GM11168 (cell line): ENCODE measurements at regions not wholly inside any gene's neighbourhood (a gene's known extent, or its start where the extent isn't known, plus 50 kb on each side); places are given as distances from the start of the nearest gene placed in this dataset.

Experiments
- in situ Hi-C: fragments of 300-500 bp; cut with MboI; formaldehyde crosslinking; loops from one replicate; pipeline ENCODE4 v1.12.0; 2022; ENCODE audit warnings: low sequenced_read_pairs; ENCODE audit not compliant: unreplicated experiment

DNA sequence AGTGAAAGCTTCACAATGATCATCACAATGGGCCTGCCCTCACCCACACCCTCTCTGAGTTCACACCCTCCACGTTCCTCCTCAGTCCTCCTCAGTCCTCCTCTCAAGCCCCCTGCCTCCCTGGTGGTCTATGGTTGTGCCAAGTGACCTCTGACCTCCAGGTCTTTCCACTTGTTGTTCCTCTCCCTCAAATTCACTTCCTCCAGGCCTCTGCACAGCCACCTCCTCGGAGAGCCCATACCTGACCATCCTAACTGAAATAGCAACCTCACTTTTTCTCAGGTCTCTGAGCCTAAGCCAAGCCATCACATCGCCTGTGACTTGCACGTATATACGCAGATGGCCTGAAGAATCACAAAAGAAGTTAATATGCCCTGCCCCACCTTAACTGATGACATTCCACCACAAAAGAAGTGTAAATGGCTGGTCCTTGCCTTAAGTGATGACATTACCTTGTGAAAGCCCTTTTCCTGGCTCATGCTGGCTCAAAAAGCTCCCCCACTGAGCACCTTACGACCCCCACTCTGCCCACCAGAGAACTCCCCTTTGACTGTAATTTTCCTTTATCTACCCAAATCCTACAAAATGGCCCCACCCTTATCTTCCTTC lies 293.4 kb upstream of the TENM3 start:
- in situ Hi-C loops = no loop called here

DNA sequence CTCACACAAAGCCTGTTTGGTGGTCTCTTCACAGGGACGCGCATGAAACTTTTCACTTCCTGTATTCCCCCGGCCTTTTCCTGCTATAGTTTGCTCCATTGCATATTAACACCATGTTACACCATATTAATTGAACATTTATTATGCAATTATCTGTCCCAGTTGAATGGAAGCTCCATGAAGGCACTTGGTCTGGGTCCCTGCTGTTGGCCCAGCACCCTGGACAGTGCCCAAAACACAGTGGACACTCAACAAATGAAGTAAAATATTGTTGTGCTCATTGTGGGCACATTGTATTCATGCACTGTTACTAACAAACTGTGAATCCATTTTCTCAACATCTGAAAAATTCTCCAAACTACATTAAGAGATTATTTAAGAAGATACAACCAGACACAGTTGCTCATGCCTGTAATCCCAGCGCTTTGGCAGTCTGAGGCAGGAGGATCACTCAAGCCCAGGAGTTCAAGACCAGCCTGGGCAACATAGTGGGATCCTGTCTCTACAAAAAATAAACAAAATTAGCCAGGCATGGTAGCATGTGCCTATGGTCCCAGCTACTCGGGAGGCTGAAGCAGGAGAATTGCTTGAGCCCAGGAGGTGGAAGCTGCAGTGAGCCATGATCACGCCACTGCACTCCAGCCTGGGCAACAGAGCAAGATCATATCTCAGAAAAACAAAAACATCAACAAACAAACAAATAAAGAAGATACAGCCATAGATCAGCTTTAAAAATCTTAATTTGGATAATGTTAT lies 292.7 kb upstream of the TENM3 start:
- in situ Hi-C loops = no loop called here

DNA sequence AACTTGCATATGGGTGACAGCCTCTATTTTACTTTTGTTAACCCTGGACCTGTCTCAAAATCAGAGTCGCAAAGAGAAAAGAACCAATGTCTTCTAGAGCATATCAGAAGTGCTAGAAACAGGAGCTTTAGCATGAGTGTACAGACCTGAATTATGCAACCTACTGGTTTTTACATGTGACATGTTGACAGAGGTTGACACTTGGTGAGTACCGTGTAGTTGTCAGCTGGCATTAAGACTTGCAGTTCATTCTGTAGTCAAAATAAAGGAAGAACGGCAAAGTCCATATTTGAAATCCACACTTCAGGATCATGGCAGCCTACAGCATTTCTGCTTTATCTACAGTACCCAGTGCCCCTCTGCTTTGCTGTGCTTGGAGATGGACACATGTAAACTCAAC lies 291.9 kb upstream of the TENM3 start:
- in situ Hi-C loops = no loop called here

DNA sequence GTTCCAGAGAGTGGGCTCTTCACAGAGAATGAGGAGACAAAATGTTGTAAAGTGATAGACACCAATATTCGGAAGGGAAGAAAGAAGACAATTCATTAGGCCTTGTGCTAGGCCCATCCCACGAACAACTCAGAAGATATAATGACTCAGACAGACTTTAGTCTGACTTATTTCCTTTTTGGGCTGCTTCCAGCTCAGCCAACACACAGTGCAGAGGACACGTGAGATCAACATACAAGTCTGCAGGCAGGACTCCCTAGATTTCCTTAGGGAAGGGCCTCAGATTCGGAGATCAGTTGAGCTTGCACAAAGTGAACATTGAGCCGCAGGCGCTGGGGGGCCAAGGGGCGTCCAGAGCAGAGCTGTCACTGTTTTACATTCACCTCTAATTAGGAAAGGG lies 290.7 kb upstream of the TENM3 start:
- in situ Hi-C loops = no loop called here

DNA sequence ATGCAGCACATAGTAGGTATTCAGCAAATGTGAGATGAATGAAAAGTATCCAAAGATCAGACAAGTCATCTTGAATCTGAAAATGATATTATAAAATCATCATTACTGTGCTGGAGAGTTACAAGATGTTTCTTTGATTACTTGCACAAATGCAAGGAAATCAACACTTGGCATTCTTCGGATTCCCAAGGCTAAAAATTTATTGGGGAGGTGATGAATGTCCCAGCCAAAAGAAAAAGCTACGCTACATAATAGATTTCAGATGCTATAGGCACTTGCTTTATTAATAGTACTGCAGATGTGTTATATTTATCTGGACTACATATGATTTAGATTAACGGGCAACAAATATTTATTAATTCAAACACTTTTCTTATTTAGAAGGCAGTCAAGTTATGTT lies 286.7 kb upstream of the TENM3 start:
- in situ Hi-C loops = no loop called here

DNA sequence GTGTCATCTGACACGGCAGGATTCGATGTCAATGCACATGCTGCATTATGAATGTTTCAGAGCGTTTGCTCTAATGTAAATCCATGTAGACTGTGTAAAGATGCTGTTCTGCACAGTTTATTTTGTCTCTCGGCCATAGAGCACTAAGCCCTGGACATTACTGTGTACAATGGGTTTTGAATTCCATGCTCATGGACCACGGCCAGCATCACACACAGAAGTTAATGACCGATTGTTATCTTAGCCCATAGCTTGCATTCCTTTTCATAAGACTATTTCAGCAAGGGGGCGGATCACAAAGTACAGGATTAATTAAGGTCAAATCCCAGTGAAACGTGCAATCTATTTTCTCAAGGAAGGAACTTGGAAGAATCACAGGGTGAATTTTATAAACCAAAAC lies 286.1 kb upstream of the TENM3 start:
- in situ Hi-C loops = no loop called here

DNA sequence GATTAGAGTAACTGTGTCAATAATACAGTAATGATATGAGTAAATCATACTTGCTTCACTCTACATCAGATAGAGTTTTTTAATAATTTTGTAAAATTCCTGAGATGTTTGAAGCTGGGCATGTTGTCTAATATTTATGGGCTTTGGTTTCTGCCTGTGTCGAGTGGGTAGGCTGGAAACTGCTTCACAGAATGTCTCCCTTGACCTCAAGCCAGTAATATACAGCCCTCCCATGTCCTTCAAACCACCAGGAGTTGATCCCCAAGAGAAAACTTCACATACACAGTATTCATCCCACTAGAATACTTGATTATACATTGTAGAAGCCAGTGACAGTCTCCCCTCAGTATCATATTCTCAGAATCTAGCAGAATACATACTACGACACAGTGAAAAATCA lies 284.8 kb upstream of the TENM3 start:
- in situ Hi-C loops = no loop called here

DNA sequence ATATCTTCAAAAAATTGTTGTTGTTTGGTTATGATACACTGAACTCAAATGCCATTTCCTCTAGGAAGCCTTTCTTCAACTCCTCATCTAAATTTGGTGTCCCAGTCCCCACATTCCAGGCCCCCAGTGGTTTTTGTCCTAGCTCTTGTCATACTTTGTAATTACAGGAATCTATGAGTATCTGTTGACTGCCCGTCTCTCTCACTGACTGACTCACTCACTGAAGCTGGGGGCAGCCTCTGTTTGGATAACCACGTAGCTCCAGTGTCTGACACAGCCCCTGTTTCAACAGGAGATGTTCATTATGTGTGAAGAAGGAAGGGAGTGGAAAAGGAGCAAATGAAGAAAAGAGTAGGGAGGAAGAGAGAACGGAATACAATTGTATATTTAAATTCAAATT lies 284.1 kb upstream of the TENM3 start:
- in situ Hi-C loops = no loop called here

DNA sequence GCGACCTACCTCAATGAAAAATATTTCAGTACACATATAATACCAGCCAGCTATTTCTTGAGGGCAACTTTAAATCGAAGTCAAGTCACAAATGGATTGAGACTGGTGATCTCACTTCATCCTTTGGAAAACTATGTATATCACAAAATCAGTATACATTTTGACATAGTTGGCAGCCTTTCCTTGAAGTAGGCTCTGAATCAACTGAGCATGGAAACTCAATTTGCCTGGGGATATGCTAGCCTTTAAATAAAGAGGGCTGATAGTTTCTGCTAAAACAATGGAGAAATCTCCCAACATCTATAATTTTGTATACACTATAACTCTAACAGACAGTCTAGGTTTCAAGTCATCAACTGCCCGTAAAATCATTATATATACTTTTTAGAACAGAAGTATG lies 282.8 kb upstream of the TENM3 start:
- in situ Hi-C loops = no loop called here

DNA sequence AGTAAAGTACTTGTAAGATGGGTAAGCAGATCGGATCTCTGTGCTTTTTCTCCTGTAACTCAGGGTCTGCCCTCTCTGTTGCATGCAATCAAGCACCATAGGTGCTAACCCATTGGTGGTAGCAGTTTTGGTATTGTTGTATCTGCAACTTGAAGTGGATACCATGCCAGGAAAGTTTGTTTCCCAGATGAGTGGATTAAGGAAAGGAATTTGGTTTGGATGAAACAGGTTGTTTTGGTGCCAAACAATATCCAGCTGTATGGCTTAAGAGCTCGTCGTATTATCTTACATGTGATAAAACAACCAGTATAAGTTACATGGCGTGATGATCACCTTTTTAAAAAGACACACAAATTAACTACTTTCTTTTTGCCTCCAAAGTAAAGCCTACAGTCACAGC lies 280.9 kb upstream of the TENM3 start:
- in situ Hi-C loops = no loop called here

DNA sequence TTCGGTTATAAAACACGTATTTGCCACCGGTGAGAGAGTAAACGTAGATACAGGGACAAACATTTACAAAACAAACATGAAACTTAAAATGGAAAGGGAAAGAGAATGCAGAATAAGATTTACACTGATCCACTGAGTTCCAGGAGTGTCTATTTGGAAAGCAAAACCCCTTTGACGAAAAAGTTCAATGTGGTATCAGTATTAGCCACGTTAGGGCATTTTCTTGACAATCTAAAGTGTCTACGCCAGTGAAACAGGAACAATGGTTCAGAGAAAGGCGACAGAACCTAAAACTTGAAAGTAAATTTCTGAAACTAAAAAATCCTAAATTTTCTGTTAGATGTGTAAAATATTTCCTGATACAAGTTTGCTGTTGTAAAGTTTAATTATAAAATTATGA lies 278.5 kb upstream of the TENM3 start:
- in situ Hi-C loops = no loop called here

DNA sequence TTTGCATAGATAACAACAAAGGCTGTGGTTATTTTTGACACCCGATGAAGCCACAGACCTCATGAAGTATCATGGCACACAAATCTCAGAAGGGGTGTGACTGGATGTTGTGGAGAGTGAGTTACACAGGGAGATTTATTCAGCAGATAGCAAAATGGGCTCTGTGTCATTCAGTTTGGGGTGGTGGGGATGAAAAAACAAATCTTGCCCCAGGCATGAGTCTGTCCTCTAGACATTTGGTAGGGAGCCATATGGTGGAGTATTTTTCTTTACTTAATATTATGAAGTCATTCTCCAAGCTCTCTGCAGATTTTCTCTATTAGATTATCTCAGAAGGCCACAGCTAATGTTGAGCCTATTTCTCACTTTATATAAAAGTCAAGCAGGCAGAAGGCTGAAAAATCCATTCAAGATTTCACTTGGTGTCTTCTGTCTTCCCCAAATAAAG lies 277.1 kb upstream of the TENM3 start:
- in situ Hi-C loops = no loop called here

DNA sequence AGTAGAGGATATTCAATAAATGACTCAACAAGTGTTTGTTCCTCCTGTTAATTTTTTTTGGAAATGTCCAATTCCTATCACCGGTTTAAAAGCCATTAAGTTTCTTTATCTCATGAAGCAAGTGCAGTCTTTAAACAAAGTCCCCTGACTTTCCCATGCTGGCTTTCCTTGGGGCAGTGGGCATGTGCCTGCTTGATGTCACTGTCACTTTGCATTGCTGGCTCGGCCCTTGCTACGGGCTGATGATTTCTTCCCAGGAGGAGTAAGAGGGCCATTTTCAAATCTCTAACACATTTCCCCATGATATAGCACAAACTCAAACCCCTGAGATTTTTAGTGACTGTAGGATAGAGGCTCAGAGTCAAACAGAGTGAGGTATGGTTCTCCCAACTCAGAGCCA lies 275.8 kb upstream of the TENM3 start:
- in situ Hi-C loops = no loop called here

DNA sequence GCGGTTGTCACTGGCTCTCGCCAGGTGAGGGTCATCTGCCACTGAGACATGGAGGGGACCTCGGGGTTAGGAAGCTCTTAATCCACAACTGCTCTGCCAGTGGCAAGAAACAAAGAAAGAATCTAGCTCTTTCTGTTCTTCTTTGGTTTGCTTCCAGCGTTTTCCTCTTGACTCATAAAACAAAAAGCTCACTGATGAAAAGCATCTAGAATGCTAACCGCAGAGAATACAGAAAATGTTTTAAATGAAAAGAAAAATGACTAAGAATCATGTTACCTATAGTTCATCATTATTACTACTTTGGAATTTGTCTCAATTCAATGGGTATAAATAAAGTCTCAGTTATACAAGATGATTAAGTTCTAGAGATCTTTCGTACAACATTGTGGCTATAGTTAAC lies 274.8 kb upstream of the TENM3 start:
- in situ Hi-C loops = no loop called here

DNA sequence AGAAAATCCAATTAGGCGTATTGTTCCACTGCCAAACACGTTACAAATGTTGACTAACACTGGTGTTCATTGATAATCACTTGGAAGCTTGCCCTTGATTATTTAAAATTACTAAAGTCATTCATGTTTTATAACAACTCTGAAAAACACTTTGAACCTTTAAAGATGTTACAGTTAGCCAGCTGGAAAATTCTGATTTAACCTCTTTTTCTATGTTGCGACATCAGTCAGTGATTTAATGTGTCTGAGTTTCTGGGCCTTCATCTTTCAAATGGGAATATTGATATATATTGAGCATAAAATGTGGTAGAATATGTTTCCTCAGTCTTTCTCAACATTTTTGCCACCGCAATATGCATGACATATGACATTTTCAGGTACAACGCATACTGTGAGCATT lies 274.1 kb upstream of the TENM3 start:
- in situ Hi-C loops = no loop called here

DNA sequence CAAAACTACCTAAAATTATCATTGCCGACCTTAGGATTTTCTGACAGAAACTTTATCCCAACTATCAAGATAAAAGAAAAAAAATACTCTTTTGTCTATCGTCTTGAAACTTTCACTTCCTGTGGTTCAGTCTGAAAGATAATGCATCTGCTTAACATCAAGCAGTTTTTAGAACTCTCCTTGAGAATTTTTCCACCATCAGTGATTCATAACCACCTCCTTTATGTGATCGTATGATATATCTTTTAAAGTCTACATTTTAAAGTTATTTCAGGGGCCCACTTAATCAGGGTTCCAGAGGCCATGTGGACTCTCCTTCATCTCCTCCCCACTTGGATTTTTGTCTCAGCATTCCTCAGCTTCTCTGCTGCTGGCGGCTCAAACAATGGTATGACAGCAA lies 272.8 kb upstream of the TENM3 start:
- in situ Hi-C loops = no loop called here

DNA sequence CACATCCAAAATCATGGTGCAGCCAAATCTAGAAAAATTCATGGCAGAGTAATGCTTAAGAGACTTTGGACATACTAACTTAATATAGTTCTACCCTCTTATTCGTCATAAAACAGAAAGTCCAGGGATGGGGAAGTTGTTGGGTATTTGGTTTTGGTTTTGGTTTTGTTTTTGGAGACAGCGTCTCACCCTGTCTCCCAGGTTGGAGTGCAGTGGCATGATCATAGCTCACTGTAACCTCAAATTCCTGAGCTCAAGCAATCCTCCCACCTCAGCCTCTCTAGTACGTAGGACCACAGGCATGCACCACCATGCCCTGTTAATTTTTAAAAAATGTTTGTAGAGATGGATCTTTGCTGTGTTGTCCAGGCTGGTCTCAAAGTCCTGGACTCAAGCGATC lies 271.8 kb upstream of the TENM3 start:
- in situ Hi-C loops = no loop called here

DNA sequence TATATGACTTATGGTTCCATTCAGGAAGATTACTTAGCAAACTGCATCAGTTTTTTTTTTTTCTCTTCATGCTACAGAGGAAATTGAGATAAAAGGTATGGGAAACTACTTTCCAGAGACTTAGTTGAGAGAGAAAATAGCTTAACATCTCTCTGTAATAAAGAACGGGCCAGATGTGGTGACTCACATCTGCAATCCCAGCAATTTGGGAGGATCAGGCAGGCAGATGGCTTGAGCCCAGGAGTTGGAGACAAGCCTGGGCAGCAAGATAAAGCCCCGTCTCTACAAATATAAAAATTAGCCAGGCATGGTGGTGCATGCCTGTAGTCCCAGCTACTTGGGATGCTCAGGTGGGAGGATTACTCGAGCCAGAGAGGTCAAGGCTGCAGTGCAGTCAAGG lies 271.2 kb upstream of the TENM3 start:
- in situ Hi-C loops = no loop called here

DNA sequence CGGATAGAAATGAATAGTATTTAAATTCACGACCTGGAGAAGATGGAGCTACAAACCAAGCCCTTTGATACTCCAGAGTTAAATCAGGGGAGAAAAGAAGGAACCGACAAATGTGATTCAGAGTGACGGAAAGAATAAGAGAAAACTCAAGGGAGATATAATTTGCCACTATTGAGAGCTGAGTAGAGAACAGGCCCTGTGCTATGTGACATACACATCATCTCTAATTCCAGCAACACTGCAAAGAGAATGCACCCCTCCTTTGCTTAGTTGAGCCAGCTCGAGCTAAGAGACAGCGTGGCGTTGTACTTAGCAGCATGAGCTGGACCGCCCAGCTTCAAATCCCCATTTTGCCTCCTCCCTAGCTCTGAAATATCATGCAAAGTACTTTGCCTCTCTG lies 266.4 kb upstream of the TENM3 start:
- in situ Hi-C loops = no loop called here

DNA sequence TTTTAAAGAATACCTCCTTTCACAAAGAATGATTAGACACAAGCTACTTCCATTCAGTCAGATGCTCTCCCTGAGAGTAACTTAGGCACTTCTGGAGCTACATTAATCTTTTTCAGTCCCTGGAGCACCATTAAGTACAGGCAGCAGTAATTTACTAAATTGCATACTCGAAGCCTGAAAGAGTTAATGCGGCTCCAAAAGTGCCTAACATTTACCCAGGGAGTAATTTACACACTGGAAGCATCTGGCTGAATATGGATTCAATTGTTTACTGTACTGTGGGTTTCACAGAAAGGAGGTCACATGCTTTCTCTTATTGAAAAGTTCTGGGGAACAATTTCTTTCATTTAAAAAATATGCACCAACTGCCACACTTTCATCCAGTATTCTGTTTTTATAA lies 260.8 kb upstream of the TENM3 start:
- in situ Hi-C loops = no loop called here

DNA sequence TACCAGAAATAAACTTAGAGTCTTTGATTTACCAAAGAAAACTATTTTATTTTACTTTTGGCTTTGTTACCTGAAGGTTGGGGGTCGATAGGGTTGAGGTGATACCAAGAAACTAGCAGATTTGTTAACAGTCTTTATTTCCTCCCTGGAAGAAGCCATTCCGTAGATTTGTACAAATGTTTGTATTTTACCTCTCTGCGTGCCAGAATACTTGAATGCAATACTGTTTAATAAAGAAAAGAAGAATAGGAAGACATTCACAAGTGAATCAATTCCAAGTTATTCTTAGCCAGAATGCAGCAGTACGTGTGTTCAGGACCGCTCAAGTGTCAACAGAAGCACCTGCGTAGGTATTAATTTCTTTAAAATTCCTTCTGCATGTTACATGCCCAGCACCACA lies 260.3 kb upstream of the TENM3 start:
- in situ Hi-C loops = no loop called here

DNA sequence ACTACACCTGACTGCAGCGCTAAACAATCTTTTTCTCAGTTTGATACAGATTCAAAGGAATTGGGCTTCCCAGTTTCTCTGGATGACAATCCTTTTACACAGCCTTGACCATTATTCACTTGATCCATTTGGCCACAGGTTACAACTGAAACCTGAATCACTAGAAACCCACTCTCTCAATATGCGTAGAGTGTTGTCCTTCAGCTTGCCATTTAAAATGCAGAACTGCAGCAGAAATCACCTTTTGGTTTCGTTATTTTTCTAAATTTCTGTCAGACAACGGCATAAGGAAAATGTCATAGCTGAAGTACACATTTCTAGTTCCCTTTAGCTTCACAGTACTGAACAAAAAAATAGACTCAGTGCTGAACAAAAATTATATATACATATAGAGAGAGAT lies 255.8 kb upstream of the TENM3 start:
- in situ Hi-C loops = no loop called here
